ENCODE measurements at regions not wholly inside any gene's neighbourhood (a gene's known extent, or its start where the extent isn't known, plus 50 kb on each side); places are given as distances from the start of the nearest gene placed in this dataset.

GRCh38 chr4:43233321-43233720, 340.8 kb downstream of the GRXCR1 start (continued):
- TF ChIP-seq IRF9 (tag; IDR thresholded peaks at IDR 0.05), result no peak
- TF ChIP-seq ZNF75A (CRISPR knock-in tag; IDR thresholded peaks at IDR 0.05), result no peak

- Histone ChIP-seq H2AFZ (ENCODE audit: low read depth, low read length) (no peak overlapping the region), H3K27me3 (ENCODE audit: control insufficient read depth in 2 of 2, insufficient read depth in 2 of 2, low read length in 2 of 2) (no peaks in the 10 kb centered on the region), H3K79me2 (ENCODE audit: control insufficient read depth, insufficient read depth, low read length) (no peaks in the 10 kb centered on the region), H3K9me1 (ENCODE audit: control insufficient read depth, insufficient read depth, low read length) (no peaks in the 10 kb centered on the region), H3K9me3 (replicated peaks; ENCODE audit: control insufficient read depth, insufficient read depth, low read depth, low read length) (no peaks in the 10 kb centered on the region), H3K36me3 (ENCODE audit: control insufficient read depth, insufficient read depth, low read length) (no peaks in the 10 kb centered on the region), H3K4me2 (ENCODE audit: insufficient read depth, low read length) (no peak overlapping the region), H3K27ac (ENCODE audit: extremely low read depth, low read depth, low read length) (no peak overlapping the region), H3K4me3 (no peak overlapping the region), H4K20me1 (replicated peaks; ENCODE audit: control insufficient read depth, insufficient read depth, low read length) (no peaks in the 10 kb centered on the region), H3K9ac (ENCODE audit: insufficient read depth in 1 of 2, low read depth in 2 of 2, low read length in 2 of 2) (no peak overlapping the region), H3K4me1 (replicated peaks in 1 of 2; ENCODE audit: control insufficient read depth in 2 of 2, insufficient read depth in 2 of 2, low read length in 2 of 2) (no peaks in the 10 kb centered on the region)
- ChIA-PET CTCF (ENCODE audit: low intra/inter-chr PET ratio) (no interaction called here), POLR2A (no interaction called here)
- ATAC-seq (no peak), DNase-seq (ENCODE audit: extremely low read depth in 1 of 4, low spot score in 3 of 4) (no peak), FAIRE-seq (no peak)
- intact Hi-C loops (cut with micrococcal nuclease) (no loop called here), in situ Hi-C loops (cut with MboI) (no loop called here)
- BruUV-seq (replicated peaks), result no TSS peak
- TF ChIP-seq TFAP4 (CRISPR knock-in tag; IDR thresholded peaks at IDR 0.05; ENCODE audit: borderline replicate concordance) (no peak), ZNF764 (CRISPR knock-in tag; IDR thresholded peaks at IDR 0.05; ENCODE audit: low read depth) (no peak), SNRNP70 (optimal IDR thresholded peaks at IDR 0.05; ENCODE audit: low read depth, low read length) (no peak), ZMIZ1 (IDR thresholded peaks at IDR 0.05; ENCODE audit: low read depth in 2 of 2, low read length in 2 of 2) (no peak), TAF1 (IDR thresholded peaks at IDR 0.05; ENCODE audit: control insufficient read depth, extremely low read depth, insufficient read depth, low read length, severe bottlenecking) (no peak), ZNF143 (CRISPR knock-in tag; IDR thresholded peaks at IDR 0.05) (no peak), MLLT1 (IDR thresholded peaks at IDR 0.05) (no peak), SMARCA4 (IDR thresholded peaks at IDR 0.05) (no peak), ESRRA (IDR thresholded peaks at IDR 0.05; ENCODE audit: borderline replicate concordance, low read depth) (no peak), BMI1 (IDR thresholded peaks at IDR 0.05; ENCODE audit: low read length) (no peak), KDM1A (IDR thresholded peaks at IDR 0.05) (no peak), CHD1 (IDR thresholded peaks at IDR 0.05; ENCODE audit: low read length) (no peak)
- WGBS (ENCODE audit: insufficient coverage, low coverage, missing lambda C conversion rate), result 0% methylated on average over 5 of the region's 5 CpGs
These were observed 342.3 kb downstream of the GRXCR1 start for GRCh38 chr4:43234626-43235415.
